Activated T-helper 2 cell treated with anti-CD3 and anti-CD28 coated beads, Interferon-gamma antibody, Interleukin-2, Interleukin-4, amounts not matched to agents 10 μg/mL and 5 μg/mL and 100 μg/mL, durations not matched to agents 14 hours and 24 hours and 36 hours (primary cell): ENCODE measurements at regions not wholly inside any gene's neighbourhood (a gene's known extent, or its start where the extent isn't known, plus 50 kb on each side); places are given as distances from the start of the nearest gene placed in this dataset.
"Not testable (repeated sequence)": the region's sequence is repeated elsewhere in the genome, so short reads cannot be mapped to it uniquely, and the experiment has no call there.

Experiments
- DNase-seq: peaks from one replicate; pipeline ENCODE4 v3.0.0; 2021; ENCODE audit warnings: low spot score
- H3K27ac Mint-ChIP-seq: one replicate; pipeline ENCODE4 v1.8.0; 2021; ENCODE audit warnings: mixed read lengths
- H3K27me3 Mint-ChIP-seq: one replicate; pipeline ENCODE4 v1.8.0; 2021; ENCODE audit warnings: low read depth, mixed read lengths
- H3K36me3 Mint-ChIP-seq: one replicate; pipeline ENCODE4 v1.8.0; 2021; ENCODE audit warnings: low read depth, mixed read lengths
- H3K4me1 Mint-ChIP-seq: one replicate; pipeline ENCODE4 v1.8.0; 2021; ENCODE audit warnings: low read depth, mixed read lengths
- H3K4me3 Mint-ChIP-seq: one replicate; pipeline ENCODE4 v1.8.0; 2021; ENCODE audit warnings: low read depth, mild to moderate bottlenecking, moderate library complexity, mixed read lengths
- H3K9me3 Mint-ChIP-seq: one replicate; pipeline ENCODE4 v1.8.0; 2021; ENCODE audit warnings: mixed read lengths
- intact Hi-C: fragments of 100-400 bp; cut with micrococcal nuclease; formaldehyde crosslinking; loops from one replicate; pipeline ENCODE4 v1.15.1; 2023

DNA sequence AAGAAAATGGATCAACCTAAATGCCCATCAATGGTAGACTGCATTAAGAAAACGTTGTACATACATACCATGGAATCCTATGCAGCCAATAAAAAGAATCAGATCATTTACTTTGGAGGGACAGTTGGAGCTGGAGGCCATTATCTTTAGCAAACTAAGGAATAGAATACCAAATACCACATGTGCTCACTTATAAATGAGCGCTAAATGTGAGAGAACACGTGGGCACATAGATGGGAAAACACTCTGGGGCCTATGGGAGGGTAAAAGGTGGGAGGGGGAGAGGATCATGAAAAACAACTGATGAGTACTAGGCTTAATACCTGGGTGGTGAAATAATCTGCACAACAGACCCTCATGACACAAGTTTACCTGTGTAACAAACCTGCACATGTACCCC, 1729.9 kb upstream of the PCDH10 start:
- H3K4me1 Mint-ChIP-seq = no peaks in the 10 kb centered on the region
- H3K27me3 Mint-ChIP-seq = no peaks in the 10 kb centered on the region
- H3K9me3 Mint-ChIP-seq = peaks cover 17% of the 10 kb centered on the region
- H3K4me3 Mint-ChIP-seq = no peak overlapping the region
- DNase-seq = no peak
- intact Hi-C loops = no loop called here
- H3K36me3 Mint-ChIP-seq = no peaks in the 10 kb centered on the region
- no peak overlapping the region for H3K27ac Mint-ChIP-seq

DNA sequence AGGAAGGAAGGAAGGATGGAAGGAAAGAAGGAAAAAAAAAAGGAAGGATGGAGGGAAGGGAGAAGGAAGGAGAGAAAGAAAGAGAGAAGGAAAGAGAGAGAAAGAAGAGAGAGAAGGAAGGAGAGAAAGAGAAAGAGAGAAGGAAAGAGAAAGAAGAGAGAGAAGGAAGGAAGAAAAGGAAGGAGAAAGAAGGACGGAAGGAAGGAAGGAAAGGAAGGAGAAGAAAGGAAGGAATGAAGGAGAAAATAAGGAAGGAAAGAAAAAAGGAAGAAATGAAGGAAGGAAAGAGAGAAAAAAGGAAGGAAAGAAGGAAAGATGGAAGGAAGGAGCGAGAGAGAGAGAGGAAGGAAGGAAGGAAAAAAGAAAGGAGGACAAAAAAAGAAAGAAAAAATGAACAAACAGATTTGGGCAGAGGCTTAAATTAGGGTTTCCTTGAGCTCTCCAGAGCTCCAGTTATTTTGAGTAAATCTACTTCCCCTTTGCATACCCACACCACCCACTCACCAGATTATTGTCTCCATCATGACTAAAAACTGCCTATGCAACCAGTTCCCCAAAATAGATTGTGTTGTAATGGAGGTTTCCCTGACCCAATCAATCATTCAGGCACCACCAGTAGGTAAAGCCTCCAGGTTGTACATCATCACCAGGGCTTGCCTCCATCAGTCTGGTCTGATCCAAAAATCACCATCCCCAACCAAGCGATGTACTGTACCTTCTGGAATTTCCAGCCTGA, 1722.9 kb upstream of the PCDH10 start:
- Mint-ChIP-seq H3K27me3 (no peaks in the 10 kb centered on the region), H3K36me3 (no peaks in the 10 kb centered on the region), H3K4me3 (no peak overlapping the region), H3K9me3 (peaks cover 23% of the 10 kb centered on the region), H3K4me1 (no peaks in the 10 kb centered on the region), H3K27ac (no peak overlapping the region)
- no peak for DNase-seq
- intact Hi-C loops = no loop called here

DNA sequence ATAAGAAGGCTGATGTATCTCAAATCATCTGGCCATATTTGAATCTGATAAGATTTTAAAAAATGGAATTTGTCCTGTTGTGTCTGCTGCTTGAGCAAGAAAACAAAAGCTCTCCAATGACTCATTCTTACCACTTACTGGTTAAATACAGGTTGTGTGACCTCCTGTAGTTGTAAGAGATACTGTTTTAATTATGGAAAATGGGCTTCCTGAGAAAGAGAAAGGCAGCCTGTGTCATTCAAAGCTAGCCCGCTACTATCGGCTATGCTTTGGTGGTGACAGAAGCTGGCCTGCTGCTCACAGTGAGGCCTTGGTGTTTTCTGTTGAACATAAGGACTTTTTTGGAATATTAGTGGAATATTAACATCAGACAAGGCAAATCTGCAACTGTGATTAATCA, 1722.1 kb upstream of the PCDH10 start:
- Mint-ChIP-seq H3K9me3 (peaks cover 17% of the 10 kb centered on the region), H3K27ac (no peak overlapping the region), H3K36me3 (no peaks in the 10 kb centered on the region), H3K4me3 (no peak overlapping the region), H3K27me3 (no peaks in the 10 kb centered on the region), H3K4me1 (no peaks in the 10 kb centered on the region)
- DNase-seq = no peak
- intact Hi-C loops = no loop called here

DNA sequence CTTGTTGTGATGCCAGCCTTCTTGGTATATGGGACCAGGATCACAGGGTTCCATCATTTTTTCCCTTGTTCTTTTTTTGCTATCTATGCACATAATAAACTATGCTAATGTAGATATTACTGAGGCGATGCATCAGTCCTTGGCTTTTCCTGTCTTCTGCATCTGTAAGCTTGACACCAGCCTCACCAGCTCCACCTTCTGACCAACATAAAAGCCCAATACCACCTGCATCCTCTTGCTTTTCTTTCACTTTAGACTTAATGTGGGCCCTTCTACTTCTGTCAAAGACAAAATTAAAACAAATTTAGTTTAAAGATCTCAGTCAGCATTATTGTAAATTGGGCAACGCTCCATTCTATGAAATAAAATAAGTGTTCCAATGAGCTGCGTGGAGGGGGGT, 1718.8 kb upstream of the PCDH10 start:
- Mint-ChIP-seq H3K4me1 (no peaks in the 10 kb centered on the region), H3K9me3 (peaks cover 20% of the 10 kb centered on the region), H3K27me3 (no peaks in the 10 kb centered on the region), H3K27ac (no peak overlapping the region), H3K36me3 (no peaks in the 10 kb centered on the region), H3K4me3 (no peak overlapping the region)
- intact Hi-C loops = no loop called here
- DNase-seq = no peak

DNA sequence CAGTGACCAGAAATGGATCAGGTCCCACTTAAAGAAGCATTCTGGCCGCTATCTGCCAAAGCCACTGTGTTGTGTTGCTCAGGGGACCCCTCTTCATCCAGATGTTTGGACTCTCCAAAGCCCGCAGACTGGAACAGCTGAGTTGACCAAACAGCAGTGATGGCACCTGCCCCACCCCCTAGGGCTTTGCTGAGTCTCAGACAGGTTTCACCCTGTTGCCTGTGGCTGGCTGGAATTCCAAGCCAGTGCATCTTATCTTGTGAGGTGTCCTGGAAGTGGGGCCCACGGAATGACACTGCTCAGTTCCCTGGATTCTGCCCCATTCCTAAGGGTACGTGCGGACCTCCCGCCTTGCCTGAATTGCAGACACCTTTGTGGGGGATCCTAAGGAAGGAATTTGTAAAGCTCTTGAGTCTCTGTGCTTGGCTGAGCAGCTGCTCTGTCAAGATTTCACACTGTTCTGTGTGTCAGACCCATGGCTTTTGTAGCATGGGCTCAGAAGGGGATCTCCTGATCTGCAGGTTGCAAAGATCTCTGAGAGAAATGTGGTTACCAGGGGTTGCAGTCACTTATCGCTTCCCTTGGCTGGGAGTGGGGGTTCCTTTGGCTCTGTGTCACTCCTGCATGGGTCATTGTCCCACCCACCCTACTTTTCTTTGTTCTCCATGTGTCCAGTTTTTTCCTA, 1707.9 kb upstream of the PCDH10 start:
- Mint-ChIP-seq H3K27ac (no peak overlapping the region), H3K27me3 (no peaks in the 10 kb centered on the region), H3K4me1 (no peaks in the 10 kb centered on the region), H3K9me3 (peaks cover 9% of the 10 kb centered on the region), H3K4me3 (no peak overlapping the region), H3K36me3 (no peaks in the 10 kb centered on the region)
- intact Hi-C loops = no loop called here
- no peak for DNase-seq

DNA sequence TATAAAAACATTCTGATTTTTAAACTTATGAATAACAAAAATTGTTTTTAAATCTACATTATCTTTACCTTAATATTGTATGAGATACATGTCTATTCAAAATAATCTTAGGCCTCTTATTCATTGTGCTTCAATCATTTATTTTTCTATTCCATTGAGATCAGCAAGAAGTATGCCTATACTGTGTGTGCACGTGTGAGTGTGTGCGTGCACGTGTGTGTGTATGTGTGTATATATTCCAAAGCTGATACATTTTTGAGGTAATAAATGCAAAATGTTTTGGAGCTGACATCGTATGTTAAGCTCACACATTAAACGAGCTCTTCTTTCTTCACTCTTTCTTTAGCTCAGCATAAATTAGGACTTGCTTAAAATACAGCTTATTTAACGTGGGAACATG, 1701.2 kb upstream of the PCDH10 start:
- H3K9me3 Mint-ChIP-seq = no peaks in the 10 kb centered on the region
- H3K4me3 Mint-ChIP-seq = no peak overlapping the region
- H3K27ac Mint-ChIP-seq = no peak overlapping the region
- no peaks in the 10 kb centered on the region for H3K4me1 Mint-ChIP-seq
- intact Hi-C loops = no loop called here
- no peaks in the 10 kb centered on the region for H3K36me3 Mint-ChIP-seq
- DNase-seq = no peak
- H3K27me3 Mint-ChIP-seq = no peaks in the 10 kb centered on the region

DNA sequence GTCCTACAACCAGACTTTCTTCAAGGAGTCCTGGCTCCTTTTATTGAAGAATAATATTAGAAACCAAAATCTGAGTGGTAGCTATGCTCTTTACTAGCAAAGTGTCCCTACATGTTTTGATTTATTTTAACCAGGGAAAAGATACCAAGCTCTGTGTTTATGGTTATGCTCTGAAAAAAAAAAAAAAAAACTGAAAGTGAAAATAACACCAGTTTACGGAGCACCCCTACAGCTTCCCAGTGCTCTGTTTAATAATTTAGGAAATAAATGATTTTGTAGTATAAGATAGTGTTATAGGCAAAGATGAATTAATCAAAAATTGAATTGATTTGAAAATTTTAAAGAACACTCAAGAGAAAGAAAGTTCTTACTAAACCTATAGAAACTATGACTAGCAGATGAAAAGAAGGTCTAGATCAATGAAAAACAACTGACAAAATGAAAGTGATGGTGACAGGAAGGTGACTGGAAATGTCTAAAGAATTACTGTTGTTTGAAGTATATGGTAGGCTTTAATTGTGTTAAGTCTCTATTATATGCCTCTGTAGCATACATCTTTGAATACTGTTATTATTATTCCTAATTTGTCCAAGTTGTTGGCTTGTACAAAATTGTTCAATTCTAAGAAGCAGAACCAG, 1698.4 kb upstream of the PCDH10 start:
- no peaks in the 10 kb centered on the region for H3K9me3 Mint-ChIP-seq
- no peaks in the 10 kb centered on the region for H3K36me3 Mint-ChIP-seq
- DNase-seq = no peak

DNA sequence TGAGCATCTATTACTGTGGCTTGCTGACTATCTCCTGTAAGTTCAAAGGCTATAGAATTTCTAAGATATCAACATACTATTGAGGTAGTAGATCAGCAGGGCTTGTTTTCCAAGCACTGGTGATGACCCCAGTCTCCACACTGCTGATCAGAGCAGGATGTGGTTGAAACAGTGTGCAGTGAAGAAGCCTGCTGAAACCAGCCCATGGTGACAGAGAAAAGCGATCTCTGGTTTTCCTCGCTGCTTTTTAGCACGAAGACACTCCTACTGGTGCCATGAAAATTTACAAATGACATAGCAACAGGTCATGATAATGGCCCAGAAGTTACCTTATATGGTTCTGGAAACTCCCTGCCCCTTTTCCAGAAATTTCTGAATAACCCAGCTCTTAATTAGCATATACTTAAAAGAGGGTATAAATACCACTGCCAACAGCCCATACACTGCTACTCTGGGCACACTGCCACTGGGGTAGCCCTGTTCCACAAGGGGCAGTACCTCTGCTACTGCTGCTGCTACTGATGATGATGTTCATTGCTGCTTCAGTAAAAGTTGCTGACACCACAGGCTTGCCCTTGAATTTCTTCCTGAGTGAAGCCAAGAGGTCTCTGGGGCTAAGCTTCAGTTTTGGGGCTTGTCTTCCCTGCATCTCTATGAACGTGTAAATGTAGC, 1689.5 kb upstream of the PCDH10 start:
- H3K4me3 Mint-ChIP-seq = no peak overlapping the region
- DNase-seq = no peak
- H3K4me1 Mint-ChIP-seq = no peaks in the 10 kb centered on the region
- no peaks in the 10 kb centered on the region for H3K36me3 Mint-ChIP-seq
- peaks cover 7% of the 10 kb centered on the region for H3K9me3 Mint-ChIP-seq
- H3K27me3 Mint-ChIP-seq = no peaks in the 10 kb centered on the region
- no peak overlapping the region for H3K27ac Mint-ChIP-seq
- intact Hi-C loops = no loop called here

More for the DNA sequence above, 1698.4 kb upstream of the PCDH10 start:
- Mint-ChIP-seq H3K4me3 (no peak overlapping the region), H3K4me1 (no peaks in the 10 kb centered on the region), H3K27ac (no peak overlapping the region), H3K27me3 (no peaks in the 10 kb centered on the region)
- intact Hi-C loops = no loop called here

DNA sequence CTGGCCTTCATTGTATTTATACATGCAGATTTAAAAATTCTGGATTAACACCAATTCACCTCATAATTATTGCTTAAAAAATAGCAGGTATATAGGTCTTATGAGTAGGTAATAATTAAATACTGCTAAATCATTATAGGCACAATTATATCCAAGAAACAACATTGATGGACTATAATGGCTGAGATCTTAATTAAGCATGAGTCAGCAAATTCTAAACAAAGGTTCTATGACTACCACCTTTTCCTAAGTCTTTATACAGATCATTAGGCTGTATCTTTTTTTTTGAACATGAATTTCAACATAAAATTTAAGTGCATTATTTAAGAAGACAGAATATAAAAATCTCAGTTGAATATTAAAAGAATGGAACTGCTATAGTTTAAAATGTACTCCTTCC, 1678.7 kb upstream of the PCDH10 start:
- peaks cover 27% of the 10 kb centered on the region for H3K9me3 Mint-ChIP-seq
- H3K4me3 Mint-ChIP-seq = no peak overlapping the region
- H3K4me1 Mint-ChIP-seq = no peaks in the 10 kb centered on the region
- no peaks in the 10 kb centered on the region for H3K27me3 Mint-ChIP-seq
- DNase-seq = no peak
- no peak overlapping the region for H3K27ac Mint-ChIP-seq
- no peaks in the 10 kb centered on the region for H3K36me3 Mint-ChIP-seq
- intact Hi-C loops = no loop called here

DNA sequence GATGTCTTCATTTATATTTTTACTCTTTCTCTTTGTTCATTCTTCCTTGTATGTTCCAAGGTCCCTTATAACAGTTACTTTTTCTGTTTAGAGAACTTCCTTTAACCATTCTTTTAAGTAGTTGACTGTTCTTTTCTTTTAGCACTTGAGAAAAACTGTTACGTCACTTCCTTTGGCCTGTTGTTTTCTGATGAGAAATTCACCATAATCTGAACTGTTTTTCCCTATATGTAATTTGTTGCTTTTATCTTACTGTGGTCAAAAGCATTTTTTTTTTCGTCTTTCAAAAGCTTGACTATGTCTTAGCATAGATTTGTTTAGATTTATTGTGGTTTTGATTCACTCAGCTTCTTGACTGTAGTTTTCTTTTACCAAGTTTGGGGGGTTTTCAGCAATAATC, 1660.3 kb upstream of the PCDH10 start:
- H3K4me1 Mint-ChIP-seq = no peaks in the 10 kb centered on the region
- no peaks in the 10 kb centered on the region for H3K27me3 Mint-ChIP-seq
- intact Hi-C loops = no loop called here
- no peak overlapping the region for H3K4me3 Mint-ChIP-seq
- no peaks in the 10 kb centered on the region for H3K9me3 Mint-ChIP-seq
- no peaks in the 10 kb centered on the region for H3K36me3 Mint-ChIP-seq
- no peak overlapping the region for H3K27ac Mint-ChIP-seq
- no peak for DNase-seq

DNA sequence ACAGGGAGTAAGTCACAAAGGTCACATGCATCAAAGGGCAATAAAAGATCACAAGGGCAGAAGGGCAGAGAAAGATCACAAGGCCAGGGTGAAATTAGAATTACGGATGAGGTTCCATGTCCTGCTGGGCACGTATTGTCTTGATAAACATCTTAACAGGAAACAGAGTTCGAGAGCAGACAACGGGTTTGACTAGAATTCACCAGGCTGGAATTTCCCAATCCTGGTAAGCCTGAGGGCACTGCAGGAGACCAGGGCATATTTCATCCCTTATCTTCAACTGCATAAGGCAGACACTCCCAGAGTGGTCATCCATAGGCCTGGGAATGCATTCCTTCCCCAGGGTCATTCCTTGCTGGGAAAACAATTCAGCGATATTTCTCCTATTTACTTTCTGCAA, 1652.9 kb upstream of the PCDH10 start:
- not testable (repeated sequence) for H3K27ac Mint-ChIP-seq, H3K4me3 Mint-ChIP-seq

DNA sequence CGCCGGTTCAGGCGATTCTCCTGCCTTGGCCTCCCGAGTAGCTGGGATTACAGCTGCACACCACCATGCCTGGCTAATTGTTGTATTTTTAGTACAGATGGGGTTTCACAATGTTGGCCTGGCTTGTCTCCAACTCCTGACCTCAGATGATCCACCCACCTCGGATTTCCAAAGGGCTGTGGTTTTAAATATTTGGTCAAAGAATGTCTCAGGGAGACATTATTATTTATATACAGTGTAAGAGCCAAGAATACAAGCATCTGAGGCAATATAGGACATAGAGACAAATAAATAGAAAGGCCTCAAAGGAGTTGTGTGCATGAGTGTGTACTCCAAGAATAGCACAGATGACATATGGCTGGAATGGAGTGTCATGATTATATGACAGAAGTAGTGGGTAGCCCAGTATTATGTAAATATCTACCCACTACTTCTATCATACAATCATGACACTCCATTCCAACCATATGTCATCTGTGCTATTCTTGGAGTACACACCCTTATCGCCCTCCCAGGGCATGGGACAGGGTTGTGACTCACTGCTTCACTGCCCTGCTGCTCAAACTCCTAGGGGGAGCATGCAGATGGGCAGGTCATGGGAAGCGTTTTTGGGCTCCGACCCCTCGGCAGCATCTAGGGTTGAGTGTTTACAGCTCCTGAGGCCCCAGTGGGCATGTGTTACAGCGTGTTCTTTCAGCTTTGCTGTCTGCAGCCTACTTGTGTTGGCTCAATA, 1649.8 kb upstream of the PCDH10 start:
- Mint-ChIP-seq H3K27me3 (no peaks in the 10 kb centered on the region), H3K27ac (no peak overlapping the region), H3K4me3 (no peak overlapping the region), H3K36me3 (no peaks in the 10 kb centered on the region), H3K9me3 (no peaks in the 10 kb centered on the region), H3K4me1 (no peaks in the 10 kb centered on the region)
- intact Hi-C loops = no loop called here
- DNase-seq = no peak

More for the DNA sequence above, 1652.9 kb upstream of the PCDH10 start:
- intact Hi-C loops, DNase-seq, H3K9me3 Mint-ChIP-seq, H3K27me3 Mint-ChIP-seq, H3K36me3 Mint-ChIP-seq, H3K4me1 Mint-ChIP-seq: not testable (repeated sequence)
